ENCODE measurements at regions not wholly inside any gene's neighbourhood (a gene's known extent, or its start where the extent isn't known, plus 50 kb on each side); places are given as distances from the start of the nearest gene placed in this dataset.

- no peak overlapping the region for H3K27ac ChIP-seq
- DNase-seq (ENCODE audit: low read depth, low spot score) = no peak
Measured at GRCh38 chr6:148291876-148292275, 50.8 kb upstream of the SASH1 start.
